Urinary bladder (tissue), 3 donors: ENCODE measurements at regions not wholly inside any gene's neighbourhood (a gene's known extent, or its start where the extent isn't known, plus 50 kb on each side); places are given as distances from the start of the nearest gene placed in this dataset.

Experiments used
- DNase-seq: peaks from one replicate; pipeline ENCODE4 v3.0.0-alpha.2; 2015; ENCODE audit errors: extremely low spot score
- H3K27ac ChIP-seq: one replicate; pipeline ENCODE4 v1.5.1; 2013; ENCODE audit warnings: low read depth, mild to moderate bottlenecking, moderate library complexity
- H3K36me3 ChIP-seq: one replicate; pipeline ENCODE4 v1.6.1; 2013; ENCODE audit warnings: mild to moderate bottlenecking, moderate library complexity; ENCODE audit not compliant: insufficient read depth
- H3K4me1 ChIP-seq: one replicate; pipeline ENCODE4 v1.6.1; 2013; ENCODE audit warnings: mild to moderate bottlenecking, moderate library complexity; ENCODE audit not compliant: insufficient read depth
- H3K4me3 ChIP-seq: one replicate; pipeline ENCODE4 v1.5.1; 2013; ENCODE audit warnings: low read depth, low read length
- WGBS: extraction: QIAGEN DNeasy Blood & Tissue Kit; methylation state at CpG from one replicate; pipeline ENCODE4 v1.1.7; 2013; 5-methylcytosine and 5-hydroxymethylcytosine counted together
- donor health status: healthy with polysubstance abuse.
- donor health status: healthy.

DNA sequence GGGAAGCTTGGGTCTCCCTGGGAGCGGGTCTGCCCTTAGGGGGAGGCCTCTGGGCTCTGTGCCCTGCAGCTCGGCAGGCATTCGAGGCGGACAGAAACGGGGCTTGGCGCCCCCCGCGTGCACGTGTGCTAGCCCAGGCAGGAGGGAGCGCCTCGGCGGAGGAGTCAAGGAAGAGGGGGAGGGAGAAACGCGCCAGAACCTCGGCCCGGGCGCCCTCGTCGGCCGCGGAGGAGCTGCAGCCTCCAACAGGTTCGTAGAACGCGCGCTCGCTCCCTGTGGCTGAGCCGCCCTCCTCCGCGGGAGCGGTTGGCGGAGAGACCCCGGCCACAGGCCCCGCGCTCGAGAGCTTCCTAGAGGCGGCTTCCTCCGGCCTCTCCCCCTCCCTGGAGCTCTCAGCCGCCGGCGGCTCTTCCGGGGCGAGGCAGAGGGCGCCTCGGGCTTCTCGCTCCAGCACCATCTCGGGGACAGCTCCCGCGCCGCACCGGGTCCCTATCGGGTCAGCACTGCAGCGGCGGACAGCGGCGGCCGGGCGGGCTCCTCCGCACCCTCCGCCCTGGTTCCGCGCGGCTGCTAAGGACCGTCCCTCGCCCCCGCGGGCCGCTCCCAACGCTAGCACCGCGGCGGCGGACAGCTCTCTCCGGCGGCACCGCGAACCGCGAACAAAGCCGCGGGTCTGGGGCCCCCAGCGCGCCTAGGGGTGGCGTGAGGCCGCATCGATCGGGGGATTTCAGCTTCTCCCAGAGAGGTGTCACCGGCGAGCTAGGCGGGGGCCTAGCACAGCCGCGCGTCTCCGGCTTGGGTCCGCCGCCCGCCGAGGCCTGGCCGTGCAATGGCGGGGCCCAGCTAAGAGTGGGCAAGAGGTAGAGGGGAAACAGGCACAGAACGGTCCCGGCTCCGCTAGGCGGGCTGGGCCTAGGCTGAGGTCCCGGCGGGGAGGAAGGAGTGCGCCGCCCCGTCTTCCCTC is 74.6 kb upstream of the CPLX2 start:
- H3K4me1 ChIP-seq, result no peaks in the 10 kb centered on the region
- no peaks in the 10 kb centered on the region for H3K36me3 ChIP-seq
- H3K4me3 ChIP-seq, result no peak overlapping the region
- no peak overlapping the region for H3K27ac ChIP-seq
- under 1% methylated on average over 108 of the region's 108 CpGs for WGBS
- DNase-seq, result peak; percentile 48

DNA sequence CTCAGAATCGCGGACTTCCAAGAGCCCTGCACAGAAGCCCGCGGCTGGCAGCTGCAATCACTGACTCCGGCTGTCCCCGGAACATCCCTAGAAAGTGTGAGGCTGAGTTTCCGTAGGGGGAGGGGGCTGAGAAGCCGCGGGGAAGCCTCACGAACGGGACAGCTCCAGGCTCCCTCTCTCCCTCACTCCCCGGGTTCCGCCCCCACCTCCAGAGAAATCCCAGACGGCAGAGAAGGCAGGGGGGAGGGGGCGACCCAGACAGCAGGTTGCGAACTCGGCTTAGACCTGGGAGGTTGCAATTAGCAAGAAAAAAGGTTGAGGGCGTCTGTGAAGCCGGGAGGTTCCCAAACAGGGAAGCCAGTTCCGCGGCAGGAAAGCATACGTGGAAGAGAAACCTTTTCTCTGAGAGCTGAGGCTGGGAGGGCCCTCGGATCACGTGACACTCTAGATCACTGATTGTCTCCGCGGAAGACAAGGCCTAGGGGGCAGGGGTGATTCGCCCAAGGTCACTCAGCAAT is 73.8 kb upstream of the CPLX2 start:
- no peak overlapping the region for H3K27ac ChIP-seq
- WGBS, result 2% methylated on average over 27 of the region's 27 CpGs
- DNase-seq, result no peak
- no peak overlapping the region for H3K4me3 ChIP-seq
- no peaks in the 10 kb centered on the region for H3K36me3 ChIP-seq
- no peaks in the 10 kb centered on the region for H3K4me1 ChIP-seq

DNA sequence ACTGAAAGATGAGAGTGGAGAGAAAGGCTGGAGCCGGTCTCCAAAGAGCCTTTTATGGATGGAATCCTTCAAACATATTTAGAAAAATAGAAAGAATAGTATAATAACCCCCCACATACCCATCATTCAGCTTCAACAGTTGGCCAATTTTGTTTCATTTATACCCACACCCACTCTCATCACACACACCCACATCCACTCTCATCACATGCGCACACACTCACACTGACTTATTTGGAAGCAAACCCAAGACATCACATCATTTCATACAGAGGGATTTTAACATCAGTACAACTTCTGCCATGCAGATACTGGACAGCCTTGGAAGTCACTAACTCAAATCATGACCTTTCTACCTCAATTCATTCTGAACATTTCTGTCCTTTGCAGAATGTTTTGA is 72.8 kb upstream of the CPLX2 start:
- 93% methylated on average over 2 of the region's 2 CpGs for WGBS
- Histone ChIP-seq H3K4me3 (no peak overlapping the region), H3K36me3 (no peaks in the 10 kb centered on the region), H3K27ac (no peak overlapping the region), H3K4me1 (no peaks in the 10 kb centered on the region)
- no peak for DNase-seq

DNA sequence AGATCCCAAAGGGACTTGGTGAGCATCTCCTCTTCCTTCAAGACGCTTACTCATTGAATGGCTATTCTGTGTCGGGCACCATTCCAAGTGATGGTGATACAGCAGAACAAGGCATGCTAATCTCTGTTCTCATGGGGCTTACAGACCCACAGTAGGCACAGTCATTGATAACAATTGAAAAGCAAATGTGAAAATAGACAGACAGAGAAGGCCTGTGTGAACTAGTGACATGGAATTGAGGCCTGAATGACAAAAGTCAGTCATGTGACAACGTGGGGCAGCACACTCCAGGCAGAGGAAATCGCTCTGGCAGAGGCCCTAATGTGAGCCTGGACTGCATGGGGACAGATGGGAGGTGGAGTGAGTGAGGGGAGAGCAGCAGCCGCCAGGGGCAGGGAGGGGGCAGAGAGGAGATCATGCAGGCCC is 70.7 kb upstream of the CPLX2 start:
- no peaks in the 10 kb centered on the region for H3K36me3 ChIP-seq
- H3K27ac ChIP-seq, result no peak overlapping the region
- 46% methylated on average over 5 of the region's 5 CpGs for WGBS
- no peaks in the 10 kb centered on the region for H3K4me1 ChIP-seq
- H3K4me3 ChIP-seq, result no peak overlapping the region
- DNase-seq, result no peak

DNA sequence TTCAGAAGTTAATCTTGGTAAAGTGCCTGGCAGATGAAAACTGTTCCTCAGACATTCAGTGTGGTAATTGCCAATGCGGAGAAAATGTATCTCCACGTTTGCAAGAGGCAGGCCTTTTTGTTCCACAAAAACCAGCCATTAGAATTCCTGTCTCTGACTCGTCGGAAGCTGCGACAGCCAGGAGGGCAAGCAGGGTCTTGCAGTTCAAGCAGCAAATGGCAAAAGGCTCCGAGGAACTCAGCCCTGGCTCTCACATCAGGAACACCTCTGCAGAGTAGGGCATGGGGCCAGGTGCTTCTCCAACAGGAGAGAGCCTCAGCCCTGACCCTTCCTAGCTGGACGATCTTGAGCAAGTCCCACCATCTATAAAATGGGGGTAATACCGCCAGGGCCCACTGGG is 69.0 kb upstream of the CPLX2 start:
- 54% methylated on average over 8 of the region's 8 CpGs for WGBS
- Histone ChIP-seq H3K4me3 (no peak overlapping the region), H3K36me3 (no peaks in the 10 kb centered on the region), H3K27ac (no peak overlapping the region), H3K4me1 (no peaks in the 10 kb centered on the region)
- DNase-seq, result no peak

DNA sequence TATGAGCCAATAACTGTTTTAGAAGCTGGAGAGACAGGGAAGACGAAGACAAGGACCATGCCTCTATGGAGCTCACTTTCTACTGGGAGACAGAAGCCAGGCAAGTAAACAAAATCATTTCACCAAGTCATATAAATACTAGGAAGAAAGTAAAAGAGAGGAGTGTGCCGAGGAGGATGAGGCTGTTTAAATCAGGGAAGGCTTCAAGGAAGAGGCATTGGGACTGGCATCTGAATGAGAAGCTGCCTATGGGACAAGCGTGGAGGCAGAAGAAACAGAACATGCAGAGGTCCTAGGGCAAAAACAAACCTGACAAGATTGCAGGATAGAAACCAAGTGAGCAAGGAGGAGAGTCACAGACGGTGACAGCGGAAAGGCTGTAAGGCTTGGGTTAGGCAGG is 68.1 kb upstream of the CPLX2 start:
- Histone ChIP-seq H3K4me3 (no peak overlapping the region), H3K4me1 (no peaks in the 10 kb centered on the region), H3K36me3 (no peaks in the 10 kb centered on the region), H3K27ac (no peak overlapping the region)
- 70% methylated on average over 5 of the region's 5 CpGs for WGBS
- no peak for DNase-seq

DNA sequence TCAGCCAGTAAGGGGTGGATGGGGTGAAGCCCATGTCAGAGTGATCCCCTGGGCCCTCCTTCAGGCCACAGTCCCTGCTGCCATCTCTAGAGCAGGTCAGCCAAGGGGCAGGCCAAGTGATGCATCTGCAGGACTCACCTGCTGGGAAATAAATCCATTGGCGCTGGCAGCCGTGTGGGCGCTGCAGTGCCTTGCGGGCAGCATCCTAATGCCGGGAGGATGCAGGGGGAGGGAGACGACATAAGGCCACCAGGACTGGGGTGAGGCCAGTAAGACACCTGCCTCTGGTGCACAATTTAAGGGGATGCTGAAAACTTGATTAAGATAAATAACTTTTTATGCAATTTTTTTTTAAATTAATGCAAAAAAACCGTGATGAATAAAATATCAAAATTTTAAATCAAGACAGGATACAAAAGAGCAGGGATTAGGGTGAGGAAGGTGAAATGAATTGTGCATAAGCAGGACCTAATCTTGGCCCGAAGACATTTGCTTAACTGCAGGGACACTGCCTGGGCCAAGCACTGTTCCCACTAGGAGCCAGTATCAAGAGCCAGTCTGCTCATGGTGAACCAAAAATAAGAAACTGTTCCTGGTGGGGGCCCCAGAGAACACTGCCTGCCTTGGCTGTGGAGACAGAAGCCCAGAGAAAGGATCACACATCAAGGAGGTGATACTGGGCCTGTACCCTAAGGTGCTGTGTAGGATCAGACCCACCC is 67.5 kb upstream of the CPLX2 start:
- DNase-seq, result no peak
- no peak overlapping the region for H3K4me3 ChIP-seq
- no peaks in the 10 kb centered on the region for H3K36me3 ChIP-seq
- H3K4me1 ChIP-seq, result no peaks in the 10 kb centered on the region
- 54% methylated on average over 8 of the region's 8 CpGs for WGBS
- H3K27ac ChIP-seq, result no peak overlapping the region

DNA sequence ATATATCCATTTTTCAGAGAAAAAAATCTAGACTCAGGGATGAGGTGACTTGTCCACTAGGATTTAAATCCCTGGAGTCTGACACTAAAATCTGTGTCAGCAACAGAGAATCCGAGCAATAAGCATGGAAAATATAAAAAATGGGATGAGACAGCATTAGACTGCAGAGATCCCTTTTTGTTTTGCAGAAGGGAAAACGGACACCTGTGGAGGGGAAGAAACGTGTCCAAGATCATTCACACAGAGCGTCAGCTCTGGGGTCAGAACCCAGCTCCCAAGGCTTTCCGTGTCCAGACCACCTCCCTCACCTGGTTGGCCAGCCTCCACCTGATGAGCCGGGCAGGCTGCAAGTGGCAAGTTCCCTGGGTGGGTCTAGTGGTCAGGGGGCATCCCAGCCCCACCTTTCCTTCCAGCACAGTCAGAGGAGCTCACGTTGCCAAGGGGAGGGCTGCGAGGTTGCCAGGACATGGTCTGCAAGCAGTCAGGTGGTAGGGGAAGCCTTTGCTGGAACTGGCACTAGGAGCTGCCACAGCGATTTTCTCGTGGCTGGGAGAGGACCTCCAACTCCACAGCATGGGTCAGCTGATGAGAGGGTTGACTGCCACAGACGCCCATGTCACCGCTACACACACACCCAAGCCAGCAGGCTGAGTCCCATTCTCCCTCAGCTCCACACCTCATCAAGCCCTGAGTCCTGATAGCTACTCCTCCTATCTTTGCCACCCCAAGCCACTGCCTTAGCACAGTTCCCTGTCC is 65.9 kb upstream of the CPLX2 start:
- DNase-seq, result no peak
- Histone ChIP-seq H3K4me1 (no peaks in the 10 kb centered on the region), H3K36me3 (no peaks in the 10 kb centered on the region), H3K4me3 (no peak overlapping the region), H3K27ac (no peak overlapping the region)
- WGBS, result 74% methylated on average over 12 of the region's 12 CpGs

DNA sequence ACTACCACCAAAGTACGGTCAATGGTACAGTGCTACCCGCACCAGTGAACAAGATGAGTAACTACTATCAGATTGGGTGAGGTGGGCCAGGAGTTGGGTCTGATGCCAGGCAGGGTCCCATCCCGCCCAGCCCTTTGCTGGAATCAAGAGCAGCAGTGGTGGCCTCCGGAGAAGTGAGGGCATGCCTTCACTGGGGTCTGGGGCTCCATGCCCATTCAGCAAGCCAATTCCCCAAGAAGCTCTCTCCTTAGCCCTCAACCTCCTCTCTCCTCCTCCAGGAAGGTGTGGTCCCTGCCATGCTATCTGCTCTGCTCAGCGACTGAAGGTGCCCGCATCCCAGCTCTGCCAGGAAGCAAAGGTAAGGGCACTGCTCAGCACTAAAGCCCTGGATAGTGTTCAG is 62.7 kb upstream of the CPLX2 start:
- no peak for DNase-seq
- Histone ChIP-seq H3K27ac (no peak overlapping the region), H3K4me3 (no peak overlapping the region), H3K4me1 (no peaks in the 10 kb centered on the region), H3K36me3 (no peaks in the 10 kb centered on the region)
- over 99% methylated on average over 6 of the region's 6 CpGs for WGBS

DNA sequence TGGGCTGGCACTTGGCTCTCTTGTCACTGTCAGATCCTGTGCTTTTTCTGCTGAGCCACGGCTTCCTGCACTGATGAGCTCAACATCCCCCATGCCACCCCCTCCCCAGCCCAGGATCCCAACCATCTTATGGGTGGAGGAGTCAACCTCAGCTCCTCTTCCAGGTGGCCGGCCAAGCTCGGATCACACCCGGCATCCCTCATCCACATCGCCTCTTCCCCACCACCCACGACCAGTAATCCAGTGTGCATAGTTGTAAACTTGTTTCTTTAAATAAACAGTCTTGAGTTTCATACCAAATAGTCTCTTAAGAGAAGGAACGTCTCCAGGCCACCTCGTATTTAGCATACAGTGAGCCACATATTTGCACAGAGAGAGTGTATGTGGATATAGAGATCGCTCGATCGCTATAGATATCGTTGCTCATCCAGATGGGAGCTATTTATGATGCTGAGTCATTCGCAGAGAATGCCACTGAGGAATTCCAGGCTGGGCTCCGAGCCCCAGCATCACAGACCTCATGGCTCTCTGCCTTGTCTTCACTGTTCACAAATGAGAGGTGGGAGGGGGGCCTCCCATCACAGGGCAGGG is 61.8 kb upstream of the CPLX2 start:
- 14% methylated on average over 14 of the region's 14 CpGs for WGBS
- H3K36me3 ChIP-seq, result no peaks in the 10 kb centered on the region
- no peaks in the 10 kb centered on the region for H3K4me1 ChIP-seq
- H3K4me3 ChIP-seq, result no peak overlapping the region
- DNase-seq, result no peak
- H3K27ac ChIP-seq, result no peak overlapping the region

DNA sequence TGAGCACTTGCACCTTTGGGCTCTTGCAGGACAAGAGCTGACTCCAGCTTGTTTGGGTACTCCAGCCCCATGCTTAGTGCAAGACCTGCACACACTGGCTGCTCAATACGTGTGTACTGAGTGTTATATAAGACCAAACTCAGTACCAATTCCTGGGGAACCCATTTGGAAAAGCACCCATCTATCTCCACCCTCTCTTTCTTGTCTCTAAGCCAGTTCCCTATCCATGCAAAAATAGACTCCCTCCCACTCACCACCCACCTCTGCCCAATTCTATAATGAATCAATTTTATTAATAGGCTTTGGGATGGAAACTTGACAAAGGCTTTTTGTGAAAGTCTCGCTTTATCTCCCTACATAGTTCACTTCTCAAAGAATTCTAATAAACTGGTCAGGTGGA is 60.9 kb upstream of the CPLX2 start:
- H3K4me3 ChIP-seq, result no peak overlapping the region

DNA sequence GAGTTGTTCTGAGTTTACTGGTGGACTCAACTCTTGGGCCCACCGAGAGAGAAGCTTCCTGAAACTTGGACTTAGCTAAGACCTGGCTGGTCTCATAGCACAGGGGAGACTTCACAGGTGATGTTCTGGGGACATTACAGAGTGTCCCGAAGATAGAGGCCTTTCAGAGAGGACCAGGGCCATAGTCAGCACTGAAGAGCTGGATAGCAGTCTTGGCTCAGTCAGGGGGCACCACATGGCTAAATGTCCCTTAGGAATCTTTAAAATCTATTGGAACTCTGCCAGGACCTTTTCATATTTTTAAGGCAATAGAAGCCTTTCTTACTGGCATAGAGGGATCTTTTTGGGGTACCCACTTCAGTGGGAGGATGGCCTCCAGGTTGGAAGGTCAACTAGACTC is 59.8 kb upstream of the CPLX2 start:
- no peak overlapping the region for H3K4me3 ChIP-seq
- no peak overlapping the region for H3K27ac ChIP-seq
- no peaks in the 10 kb centered on the region for H3K36me3 ChIP-seq
- no peak for DNase-seq
- 86% methylated on average over 2 of the region's 2 CpGs for WGBS
- H3K4me1 ChIP-seq, result no peaks in the 10 kb centered on the region

More for the DNA sequence above, 60.9 kb upstream of the CPLX2 start:
- H3K4me1 ChIP-seq, result no peaks in the 10 kb centered on the region
- H3K36me3 ChIP-seq, result no peaks in the 10 kb centered on the region
- DNase-seq, result no peak
- WGBS, result 61% methylated on average over 2 of the region's 2 CpGs
- no peak overlapping the region for H3K27ac ChIP-seq

DNA sequence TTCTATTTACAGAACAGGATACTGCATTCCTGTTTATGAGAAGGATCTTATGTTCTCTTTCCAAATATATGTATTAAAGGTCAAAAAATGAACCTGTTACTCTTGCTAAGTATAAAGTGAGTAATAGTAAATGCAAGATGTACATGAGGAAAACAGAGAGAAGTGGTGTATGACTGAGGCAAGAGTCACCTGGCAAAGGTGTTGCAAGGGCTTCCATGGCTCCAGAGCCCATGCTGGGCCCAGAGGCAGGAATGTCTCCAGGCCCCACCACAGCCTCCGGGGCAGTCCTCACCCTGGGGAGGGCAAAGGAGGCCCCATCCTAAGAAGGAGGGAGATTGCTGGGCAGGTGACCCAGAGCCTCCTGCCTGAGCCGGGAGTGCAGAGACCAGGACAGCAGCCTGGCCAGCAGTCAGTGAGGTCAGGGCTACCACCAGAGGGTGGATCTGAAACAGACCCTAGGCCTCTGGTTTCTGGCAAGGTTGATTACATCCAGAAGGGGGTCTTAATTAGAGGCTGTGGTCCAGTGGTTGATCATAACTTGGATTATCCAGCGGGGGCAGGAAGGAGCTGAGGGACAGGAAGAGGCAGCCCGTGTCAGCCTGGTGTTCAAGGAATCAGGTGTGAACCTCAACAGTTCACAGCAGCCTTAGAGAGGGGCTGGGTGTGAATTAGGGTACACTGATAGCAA is 57.3 kb upstream of the CPLX2 start:
- Histone ChIP-seq H3K36me3 (no peaks in the 10 kb centered on the region), H3K4me1 (no peaks in the 10 kb centered on the region), H3K4me3 (no peak overlapping the region), H3K27ac (no peak overlapping the region)
- DNase-seq, result no peak
- 66% methylated on average over 4 of the region's 4 CpGs for WGBS
